Ovary (tissue), 7 donors: ENCODE measurements at regions not wholly inside any gene's neighbourhood (a gene's known extent, or its start where the extent isn't known, plus 50 kb on each side); places are given as distances from the start of the nearest gene placed in this dataset.

Experiments
- DNase-seq, 5 donors: peaks; one replicate each; pipeline ENCODE4 v3.0.0-alpha.2; 2019 to 2020
- H3K27ac ChIP-seq, 2 donors: fragments of 200-600 bp; one replicate each; pipeline versions ENCODE4 v1.5.1 to v1.8.0; 2019 to 2022
- H3K27me3 ChIP-seq: fragments of 200-600 bp; one replicate; pipeline ENCODE4 v1.8.0; 2022
- H3K36me3 ChIP-seq: fragments of 200-600 bp; sonication (generic); one replicate; pipeline ENCODE4 v1.5.1; 2019
- H3K4me1 ChIP-seq: one replicate; pipeline ENCODE4 v1.8.1; 2013; ENCODE audit warnings: mild to moderate bottlenecking, moderate library complexity; ENCODE audit not compliant: insufficient read depth
- H3K4me3 ChIP-seq: fragments of 200-600 bp; sonication (generic); one replicate; pipeline ENCODE4 v1.5.1; 2017
- H3K9me3 ChIP-seq, 2 donors: fragments of 200-600 bp in 1 of 2; sonication (generic) in 1 of 2; one replicate each; pipeline versions ENCODE4 v1.5.1 to v1.8.1; 2013 to 2019; ENCODE audit warnings: mild to moderate bottlenecking in 1 of 2, moderate library complexity in 1 of 2
- CTCF ChIP-seq, 3 donors: fragments of 450-650 bp in 2 of 3; fragments of 200-600 bp in 1 of 3; IDR thresholded peaks; one replicate each; pipeline versions ENCODE4 v1.5.1 to v1.8.0; 2016 to 2022; ENCODE audit warnings: antibody characterized with exemption in 3 of 3, mild to moderate bottlenecking in 1 of 3
- EP300 ChIP-seq: sonication (generic); formaldehyde crosslinking; IDR thresholded peaks from one replicate; pipeline ENCODE4 v1.6.1; 2017; ENCODE audit warnings: antibody characterized with exemption
- POLR2A ChIP-seq: fragments of 450-650 bp; IDR thresholded peaks from one replicate; pipeline ENCODE4 v1.6.1; 2017; ENCODE audit warnings: antibody characterized with exemption, mild to moderate bottlenecking, moderate library complexity
- WGBS, 3 donors: extraction: QIAGEN DNeasy Blood & Tissue Kit in 1 of 3; methylation state at CpG; one replicate each; pipeline versions ENCODE4 v1.1.5 to v1.1.7; 2013 to 2017; 5-methylcytosine and 5-hydroxymethylcytosine counted together
- intact Hi-C, 4 donors: fragments of 100-400 bp; cut with DNase I; formaldehyde crosslinking; loops; one replicate each; pipeline versions ENCODE4 v1.11.0 to v1.15.1; 2022 to 2023
- donor health status: DM: no; HTN: no; CAD: no; lungs with moderate emphysema.
- donor health status: DM: no; HTN: no; CAD: no.
- donor health status: Bipolar disorder and iron deficiency.
- donor health status: DM: no; HTN: no; CAD: no.
- donor health status: DM: yes; HTN: yes; CAD: no.

- Histone ChIP-seq H3K36me3 (no peaks in the 10 kb centered on the region), H3K9me3 (no peaks in the 10 kb centered on the region), H3K27me3 (no peaks in the 10 kb centered on the region), H3K4me1 (no peaks in the 10 kb centered on the region), H3K4me3 (no peak overlapping the region), H3K27ac (no peak overlapping the region)
- TF ChIP-seq EP300 (no peak), CTCF (IDR thresholded peaks at IDR 0.05) (no peak), POLR2A (no peak)
- intact Hi-C loops: no loop called here
- DNase-seq: no peak
Observed at GRCh38 chr12:107351713-107352112, 258.4 kb upstream of the CRY1 start.

- Histone ChIP-seq H3K4me3 (no peak overlapping the region), H3K27me3 (no peaks in the 10 kb centered on the region), H3K27ac (no peak overlapping the region), H3K36me3 (no peaks in the 10 kb centered on the region), H3K4me1 (no peaks in the 10 kb centered on the region), H3K9me3 (no peaks in the 10 kb centered on the region)
- no peak for TF ChIP-seq EP300
- TF ChIP-seq CTCF (IDR thresholded peaks at IDR 0.05): no peak
- TF ChIP-seq POLR2A: no peak
- intact Hi-C loops: no loop called here
- 62 to 73% (median 65%) methylated on average over 2 of the region's 2 CpGs for WGBS, 3 donors
- DNase-seq: no peak
Observed at GRCh38 chr12:107352347-107353081, 259.2 kb upstream of the CRY1 start.

- TF ChIP-seq POLR2A (no peak), EP300 (no peak), CTCF (IDR thresholded peaks at IDR 0.05) (no peak)
- intact Hi-C loops: no loop called here
- no peaks in the 10 kb centered on the region for H3K9me3 ChIP-seq
- H3K4me3 ChIP-seq: no peak overlapping the region
- no peaks in the 10 kb centered on the region for H3K27me3 ChIP-seq
- H3K4me1 ChIP-seq: no peaks in the 10 kb centered on the region
- DNase-seq: no peak
- no peak overlapping the region for H3K27ac ChIP-seq
- H3K36me3 ChIP-seq: no peaks in the 10 kb centered on the region
- WGBS, 3 donors: 85 to 92% (median 90%) methylated on average over 2 of the region's 2 CpGs
Observed at GRCh38 chr12:107353312-107353711, 260.0 kb upstream of the CRY1 start.

GRCh38 chr12:107355004-107355565, 261.7 kb upstream of the CRY1 start:
- no peak overlapping the region for H3K4me3 ChIP-seq

More at GRCh38 chr12:107355004-107355565, 261.7 kb upstream of the CRY1 start:
- Histone ChIP-seq H3K36me3 (no peaks in the 10 kb centered on the region), H3K9me3 (no peaks in the 10 kb centered on the region), H3K27me3 (no peaks in the 10 kb centered on the region), H3K27ac (no peak overlapping the region), H3K4me1 (no peaks in the 10 kb centered on the region)
- TF ChIP-seq CTCF (IDR thresholded peaks at IDR 0.05) (no peak), POLR2A (no peak), EP300 (no peak)
- intact Hi-C loops: no loop called here
- DNase-seq: no peak
- 58 to 71% (median 61%) methylated on average over 10 of the region's 10 CpGs for WGBS, 3 donors
